Caco-2 (cell line): ENCODE measurements at regions not wholly inside any gene's neighbourhood (a gene's known extent, or its start where the extent isn't known, plus 50 kb on each side); places are given as distances from the start of the nearest gene placed in this dataset.

Source experiments
- BruUV-seq: library from RNA; stranded (reverse); fragments of 400-500 nt; replicated peaks from 2 replicates; lab custom pipeline; 2021; lab: Mats Ljungman, UMichigan
- CTCF ChIA-PET: fragments of 300-600 bp; sonication (Branson Sonifier 250); formaldehyde crosslinking; loops from one replicate; lab custom pipeline; 2022; ENCODE audit warnings: antibody characterized with exemption; lab: Charles Lee
- POLR2A ChIA-PET: fragments of 300-600 bp; sonication (Branson Sonifier 250); formaldehyde crosslinking; loops from one replicate; lab custom pipeline; 2022; ENCODE audit warnings: antibody characterized with exemption; lab: Charles Lee
- DNase-seq, 2 experiments: peaks; one replicate each; pipeline versions ENCODE4 v3.0.0 to v3.0.0-alpha.2; 2020 to 2022
- H3K27me3 ChIP-seq: replicated peaks from 2 replicates; pipeline ENCODE4 v1.6.0; 2011; ENCODE audit warnings: low read length; ENCODE audit not compliant: control insufficient read depth, insufficient read depth
- H3K36me3 ChIP-seq: 2 replicates; pipeline ENCODE4 v1.5.1; 2011; ENCODE audit warnings: low read length; ENCODE audit not compliant: control insufficient read depth, insufficient read depth
- H3K4me1 ChIP-seq: fragments of 250-450 bp; sonication (Bioruptor Pico); 2 replicates; pipeline ENCODE4 v1.5.1; 2020; ENCODE audit warnings: mild to moderate bottlenecking
- H3K4me3 ChIP-seq: 2 replicates; pipeline ENCODE4 v1.5.1; 2011; ENCODE audit warnings: low read depth, mild to moderate bottlenecking, control low read depth, low read length
- H3K9me3 ChIP-seq: fragments of 250-450 bp; sonication (Bioruptor Pico); 2 replicates; pipeline ENCODE4 v1.5.1; 2020; ENCODE audit warnings: mild to moderate bottlenecking, moderate library complexity
- H3K27ac Mint-ChIP-seq: one replicate; pipeline ENCODE4 v1.8.0; 2022; ENCODE audit warnings: mixed read lengths; ENCODE audit not compliant: unreplicated experiment
- H3K27me3 Mint-ChIP-seq: one replicate; pipeline ENCODE4 v1.8.0; 2022; ENCODE audit warnings: mixed read lengths; ENCODE audit not compliant: insufficient read depth, unreplicated experiment
- H3K36me3 Mint-ChIP-seq: one replicate; pipeline ENCODE4 v1.8.0; 2022; ENCODE audit warnings: mild to moderate bottlenecking, mixed read lengths; ENCODE audit not compliant: insufficient read depth, unreplicated experiment
- H3K4me1 Mint-ChIP-seq: one replicate; pipeline ENCODE4 v1.8.0; 2022; ENCODE audit warnings: low read depth, mixed read lengths; ENCODE audit not compliant: unreplicated experiment
- H3K4me3 Mint-ChIP-seq: one replicate; pipeline ENCODE4 v1.8.0; 2022; ENCODE audit warnings: mild to moderate bottlenecking, moderate library complexity, mixed read lengths; ENCODE audit not compliant: unreplicated experiment
- H3K9me3 Mint-ChIP-seq: one replicate; pipeline ENCODE4 v1.8.0; 2022; ENCODE audit warnings: mixed read lengths; ENCODE audit not compliant: unreplicated experiment
- CTCF ChIP-seq, 2 experiments: fragments of 200-600 bp in 1 of 2; IDR thresholded peaks; 1 replicate in 1 of 2; 2 replicates in 1 of 2; pipeline versions ENCODE4 v1.5.1 to v1.8.0; 2011 to 2022; ENCODE audit warnings: antibody characterized with exemption in 1 of 2, control low read depth in 1 of 2, inconsistent platforms in 1 of 2, low read depth in 1 of 2, low read length in 1 of 2, mild to moderate bottlenecking in 1 of 2, moderate library complexity in 1 of 2; ENCODE audit not compliant: insufficient read depth in 1 of 2, severe bottlenecking in 1 of 2, unreplicated experiment in 1 of 2
- intact Hi-C: fragments of 100-400 bp; cut with micrococcal nuclease; formaldehyde crosslinking; loops from one replicate; pipeline ENCODE4 v1.10.0; 2022; ENCODE audit not compliant: unreplicated experiment

- CTCF ChIA-PET = no interaction called here
- no TSS peak for BruUV-seq
These were observed 51.8 kb upstream of the PSD2 start for GRCh38 chr5:139743804-139744203.

GRCh38 chr5:139744471-139745131, 51.0 kb upstream of the PSD2 start:
- Histone ChIP-seq H3K36me3 (no peaks in the 10 kb centered on the region), H3K27me3 (no peaks in the 10 kb centered on the region), H3K9me3 (no peaks in the 10 kb centered on the region), H3K4me1 (peaks cover 17% of the 10 kb centered on the region), H3K4me3 (no peak overlapping the region)
- intact Hi-C loops = no loop called here
- Mint-ChIP-seq H3K9me3 (no peaks in the 10 kb centered on the region), H3K27me3 (no peaks in the 10 kb centered on the region), H3K4me1 (peaks cover 31% of the 10 kb centered on the region), H3K4me3 (no peak overlapping the region), H3K36me3 (peaks cover 13% of the 10 kb centered on the region), H3K27ac (no peak overlapping the region)
- DNase-seq = no peak
- no TSS peak for BruUV-seq
- CTCF ChIA-PET = no interaction called here
- POLR2A ChIA-PET = interaction anchor here (0.6 kb wide), 1 partner anchor 77 kb away, joined by 3 read pairs; no protein-coding TSS in a partner anchor
- TF ChIP-seq CTCF (IDR thresholded peaks at IDR 0.05; ENCODE audit: insufficient read depth in 1 of 2, low read depth in 1 of 2, low read length in 1 of 2, severe bottlenecking in 1 of 2, unreplicated experiment in 1 of 2) = no peak

More at GRCh38 chr5:139743804-139744203, 51.8 kb upstream of the PSD2 start:
- no peaks in the 10 kb centered on the region for H3K9me3 Mint-ChIP-seq
- no peaks in the 10 kb centered on the region for H3K36me3 ChIP-seq
- H3K36me3 Mint-ChIP-seq = peaks cover 13% of the 10 kb centered on the region
- H3K27me3 ChIP-seq = no peaks in the 10 kb centered on the region
- no peak overlapping the region for H3K4me3 ChIP-seq
- H3K4me1 Mint-ChIP-seq = peaks cover 31% of the 10 kb centered on the region
- DNase-seq = no peak
- no peak for TF ChIP-seq CTCF (IDR thresholded peaks at IDR 0.05; ENCODE audit: insufficient read depth in 1 of 2, low read depth in 1 of 2, low read length in 1 of 2, severe bottlenecking in 1 of 2, unreplicated experiment in 1 of 2)
- H3K4me1 ChIP-seq = peaks cover 17% of the 10 kb centered on the region
- POLR2A ChIA-PET = interaction anchor here (0.5 to 0.6 kb wide), 2 partner anchors 76 to 1790 kb away, joined by 3 to 4 read pairs; no protein-coding TSS in a partner anchor
- H3K9me3 ChIP-seq = no peaks in the 10 kb centered on the region
- no peaks in the 10 kb centered on the region for H3K27me3 Mint-ChIP-seq
- H3K27ac Mint-ChIP-seq = no peak overlapping the region
- H3K4me3 Mint-ChIP-seq = no peak overlapping the region
- intact Hi-C loops = no loop called here

- Mint-ChIP-seq H3K36me3 (peaks cover 8% of the 10 kb centered on the region), H3K27ac (no peak overlapping the region), H3K4me3 (no peak overlapping the region), H3K9me3 (no peaks in the 10 kb centered on the region), H3K4me1 (peaks cover 31% of the 10 kb centered on the region), H3K27me3 (no peaks in the 10 kb centered on the region)
- Histone ChIP-seq H3K36me3 (no peaks in the 10 kb centered on the region), H3K27me3 (no peaks in the 10 kb centered on the region), H3K9me3 (no peaks in the 10 kb centered on the region), H3K4me1 (peaks cover 17% of the 10 kb centered on the region), H3K4me3 (no peak overlapping the region)
- BruUV-seq = no TSS peak
- peak in 1 of 2 experiments; percentile 56 for DNase-seq
- intact Hi-C loops = no loop called here
- TF ChIP-seq CTCF (IDR thresholded peaks at IDR 0.05; ENCODE audit: insufficient read depth in 1 of 2, low read depth in 1 of 2, low read length in 1 of 2, severe bottlenecking in 1 of 2, unreplicated experiment in 1 of 2) = no peak
- ChIA-PET CTCF (interaction anchor here (0.6 to 1.0 kb wide), 2 partner anchors 41 to 42 kb away, joined by 3 read pairs; no protein-coding TSS in a partner anchor), POLR2A (interaction anchor here (0.5 to 1.0 kb wide), 2 partner anchors 24 to 44 kb away, joined by 3 to 4 read pairs; no protein-coding TSS in a partner anchor)
These were observed 50.3 kb upstream of the PSD2 start for GRCh38 chr5:139745132-139745799.
